Panc1 (cell line): ENCODE measurements at regions not wholly inside any gene's neighbourhood (a gene's known extent, or its start where the extent isn't known, plus 50 kb on each side); places are given as distances from the start of the nearest gene placed in this dataset.

Experiments
- ATAC-seq: fragments of 200-7000 bp; cut with Tn5 transposase; 2 replicates; pipeline ENCODE4 v1.9.1; 2020; ENCODE audit warnings: mild to moderate bottlenecking, moderate library complexity
- BruUV-seq: library from RNA; stranded (reverse); fragments of 400-500 nt; replicated peaks from 2 replicates; lab custom pipeline; 2021; lab: Mats Ljungman, UMichigan
- CTCF ChIA-PET: fragments of 300-600 bp; sonication (Branson Sonifier 250); formaldehyde crosslinking; loops from one replicate; lab custom pipeline; 2022; ENCODE audit warnings: antibody characterized with exemption; lab: Charles Lee
- POLR2A ChIA-PET: fragments of 300-600 bp; sonication (Branson Sonifier 250); formaldehyde crosslinking; loops from one replicate; lab custom pipeline; 2022; ENCODE audit warnings: antibody characterized with exemption; lab: Charles Lee
- DNase-seq: peaks from one replicate; pipeline ENCODE4 v3.0.0-alpha.2; 2010; ENCODE audit warnings: low read depth, low spot score
- H3K27ac ChIP-seq: 2 replicates; pipeline ENCODE4 v1.5.1; 2011; ENCODE audit warnings: mild to moderate bottlenecking, low read length, inconsistent platforms
- H3K27me3 ChIP-seq: fragments of 200-500 bp; sonication (Bioruptor generic); 2 replicates; pipeline ENCODE4 v1.6.0; 2014; ENCODE audit warnings: low read length, inconsistent platforms; ENCODE audit not compliant: control insufficient read depth, insufficient read depth
- H3K36me3 ChIP-seq: fragments of 200-500 bp; sonication (Bioruptor generic); 2 replicates; pipeline ENCODE4 v1.5.1; 2014; ENCODE audit warnings: inconsistent platforms, mild to moderate bottlenecking, low read length, moderate library complexity; ENCODE audit not compliant: control insufficient read depth, insufficient read depth
- H3K4me1 ChIP-seq: 2 replicates; pipeline ENCODE4 v1.5.1; 2011; ENCODE audit warnings: inconsistent platforms, mild to moderate bottlenecking, low read length, moderate library complexity; ENCODE audit not compliant: control insufficient read depth, insufficient read depth
- H3K4me3 ChIP-seq, 2 experiments: 2 replicates each; pipeline ENCODE4 v1.5.1; 2011 to 2012; ENCODE audit warnings: low read depth in 2 of 2, low read length in 2 of 2, mild to moderate bottlenecking in 2 of 2, inconsistent platforms in 1 of 2, moderate library complexity in 1 of 2
- H3K9me3 ChIP-seq: fragments of 200-500 bp; sonication (Bioruptor generic); 2 replicates; pipeline ENCODE4 v1.5.1; 2014; ENCODE audit warnings: low read depth, mild to moderate bottlenecking, inconsistent platforms, low read length, moderate library complexity; ENCODE audit not compliant: control insufficient read depth, insufficient read depth
- POLR2AphosphoS5 ChIP-seq: IDR thresholded peaks from 2 replicates; pipeline ENCODE4 v1.6.1; 2012; ENCODE audit warnings: mild to moderate bottlenecking, low read depth, low read length, moderate library complexity
- SIN3A ChIP-seq: IDR thresholded peaks from 2 replicates; pipeline ENCODE4 v1.6.1; 2012; ENCODE audit warnings: low read depth, mild to moderate bottlenecking, low read length, moderate library complexity, borderline replicate concordance; ENCODE audit not compliant: insufficient read depth
- TCF7L2 ChIP-seq: IDR thresholded peaks from 2 replicates; pipeline ENCODE4 v1.6.1; 2011; ENCODE audit warnings: mild to moderate bottlenecking, low read depth, low read length, inconsistent platforms
- in situ Hi-C: cut with HindIII; loops from 2 replicates; pipeline ENCODE4 v1.10.0; 2016; ENCODE audit warnings: low sequenced_read_pairs, low pct_unique_long_range_greater_than_20kb
- intact Hi-C: fragments of 100-400 bp; cut with micrococcal nuclease; formaldehyde crosslinking; loops from one replicate; pipeline ENCODE4 v1.10.0; 2022; ENCODE audit not compliant: unreplicated experiment
- TF ChIP-seq, protein P1 (sequence below): fragments of 450-650 bp; IDR thresholded peaks from 2 replicates; pipeline ENCODE4 v1.5.1; 2017; ENCODE audit warnings: mild to moderate bottlenecking
- TF ChIP-seq, protein P2 (sequence below), 2 experiments: IDR thresholded peaks; 2 replicates each; pipeline ENCODE4 v1.6.1; 2011 to 2012; ENCODE audit warnings: low read depth in 2 of 2, control low read depth in 1 of 2, low read length in 1 of 2, mild to moderate bottlenecking in 1 of 2, moderate library complexity in 1 of 2; ENCODE audit not compliant: insufficient read depth in 1 of 2

DNA sequence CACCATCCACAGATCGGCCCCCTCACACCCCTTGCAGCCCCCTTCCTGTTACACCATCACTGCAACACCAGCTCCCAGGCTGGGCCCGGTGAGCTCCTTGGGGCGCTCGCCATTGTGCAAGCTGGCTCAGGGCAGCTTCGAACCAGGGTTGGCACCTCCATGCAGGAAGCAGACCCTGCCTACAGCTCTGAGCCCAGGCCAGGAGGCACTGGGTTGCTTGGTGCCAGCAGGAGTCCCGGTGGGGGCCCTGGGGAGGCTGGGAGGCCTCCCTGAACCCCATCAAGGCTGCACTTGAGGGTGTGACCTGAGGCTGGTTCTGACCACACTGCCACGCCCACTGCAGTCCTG, 417.1 kb downstream of the CTTN start:
- DNase-seq = no peak
- H3K27me3 ChIP-seq = no peaks in the 10 kb centered on the region
- no peak overlapping the region for H3K4me3 ChIP-seq
- no peaks in the 10 kb centered on the region for H3K36me3 ChIP-seq
- no peak overlapping the region for H3K27ac ChIP-seq
- intact Hi-C loops = loop anchor here (5.0 kb wide), 1 partner anchor 267 kb away; no protein-coding TSS in a partner anchor
- in situ Hi-C loops = no loop called here
- no TSS peak for BruUV-seq
- H3K4me1 ChIP-seq = no peaks in the 10 kb centered on the region
- TF ChIP-seq, protein P1, sequence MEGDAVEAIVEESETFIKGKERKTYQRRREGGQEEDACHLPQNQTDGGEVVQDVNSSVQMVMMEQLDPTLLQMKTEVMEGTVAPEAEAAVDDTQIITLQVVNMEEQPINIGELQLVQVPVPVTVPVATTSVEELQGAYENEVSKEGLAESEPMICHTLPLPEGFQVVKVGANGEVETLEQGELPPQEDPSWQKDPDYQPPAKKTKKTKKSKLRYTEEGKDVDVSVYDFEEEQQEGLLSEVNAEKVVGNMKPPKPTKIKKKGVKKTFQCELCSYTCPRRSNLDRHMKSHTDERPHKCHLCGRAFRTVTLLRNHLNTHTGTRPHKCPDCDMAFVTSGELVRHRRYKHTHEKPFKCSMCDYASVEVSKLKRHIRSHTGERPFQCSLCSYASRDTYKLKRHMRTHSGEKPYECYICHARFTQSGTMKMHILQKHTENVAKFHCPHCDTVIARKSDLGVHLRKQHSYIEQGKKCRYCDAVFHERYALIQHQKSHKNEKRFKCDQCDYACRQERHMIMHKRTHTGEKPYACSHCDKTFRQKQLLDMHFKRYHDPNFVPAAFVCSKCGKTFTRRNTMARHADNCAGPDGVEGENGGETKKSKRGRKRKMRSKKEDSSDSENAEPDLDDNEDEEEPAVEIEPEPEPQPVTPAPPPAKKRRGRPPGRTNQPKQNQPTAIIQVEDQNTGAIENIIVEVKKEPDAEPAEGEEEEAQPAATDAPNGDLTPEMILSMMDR = no peak
- TF ChIP-seq, protein P2, sequence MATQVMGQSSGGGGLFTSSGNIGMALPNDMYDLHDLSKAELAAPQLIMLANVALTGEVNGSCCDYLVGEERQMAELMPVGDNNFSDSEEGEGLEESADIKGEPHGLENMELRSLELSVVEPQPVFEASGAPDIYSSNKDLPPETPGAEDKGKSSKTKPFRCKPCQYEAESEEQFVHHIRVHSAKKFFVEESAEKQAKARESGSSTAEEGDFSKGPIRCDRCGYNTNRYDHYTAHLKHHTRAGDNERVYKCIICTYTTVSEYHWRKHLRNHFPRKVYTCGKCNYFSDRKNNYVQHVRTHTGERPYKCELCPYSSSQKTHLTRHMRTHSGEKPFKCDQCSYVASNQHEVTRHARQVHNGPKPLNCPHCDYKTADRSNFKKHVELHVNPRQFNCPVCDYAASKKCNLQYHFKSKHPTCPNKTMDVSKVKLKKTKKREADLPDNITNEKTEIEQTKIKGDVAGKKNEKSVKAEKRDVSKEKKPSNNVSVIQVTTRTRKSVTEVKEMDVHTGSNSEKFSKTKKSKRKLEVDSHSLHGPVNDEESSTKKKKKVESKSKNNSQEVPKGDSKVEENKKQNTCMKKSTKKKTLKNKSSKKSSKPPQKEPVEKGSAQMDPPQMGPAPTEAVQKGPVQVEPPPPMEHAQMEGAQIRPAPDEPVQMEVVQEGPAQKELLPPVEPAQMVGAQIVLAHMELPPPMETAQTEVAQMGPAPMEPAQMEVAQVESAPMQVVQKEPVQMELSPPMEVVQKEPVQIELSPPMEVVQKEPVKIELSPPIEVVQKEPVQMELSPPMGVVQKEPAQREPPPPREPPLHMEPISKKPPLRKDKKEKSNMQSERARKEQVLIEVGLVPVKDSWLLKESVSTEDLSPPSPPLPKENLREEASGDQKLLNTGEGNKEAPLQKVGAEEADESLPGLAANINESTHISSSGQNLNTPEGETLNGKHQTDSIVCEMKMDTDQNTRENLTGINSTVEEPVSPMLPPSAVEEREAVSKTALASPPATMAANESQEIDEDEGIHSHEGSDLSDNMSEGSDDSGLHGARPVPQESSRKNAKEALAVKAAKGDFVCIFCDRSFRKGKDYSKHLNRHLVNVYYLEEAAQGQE (IDR thresholded peaks at IDR 0.05; ENCODE audit: insufficient read depth in 1 of 2, low read depth in 2 of 2, low read length in 1 of 2) = no peak
- no peak for TF ChIP-seq SIN3A
- no peak for TF ChIP-seq TCF7L2
- no peak for TF ChIP-seq POLR2AphosphoS5
- ChIA-PET POLR2A (no interaction called here), CTCF (interaction anchor here (1.0 kb wide), 1 partner anchor 126 kb away, joined by 3 read pairs; no protein-coding TSS in a partner anchor)
- no peak for ATAC-seq
- no peaks in the 10 kb centered on the region for H3K9me3 ChIP-seq

DNA sequence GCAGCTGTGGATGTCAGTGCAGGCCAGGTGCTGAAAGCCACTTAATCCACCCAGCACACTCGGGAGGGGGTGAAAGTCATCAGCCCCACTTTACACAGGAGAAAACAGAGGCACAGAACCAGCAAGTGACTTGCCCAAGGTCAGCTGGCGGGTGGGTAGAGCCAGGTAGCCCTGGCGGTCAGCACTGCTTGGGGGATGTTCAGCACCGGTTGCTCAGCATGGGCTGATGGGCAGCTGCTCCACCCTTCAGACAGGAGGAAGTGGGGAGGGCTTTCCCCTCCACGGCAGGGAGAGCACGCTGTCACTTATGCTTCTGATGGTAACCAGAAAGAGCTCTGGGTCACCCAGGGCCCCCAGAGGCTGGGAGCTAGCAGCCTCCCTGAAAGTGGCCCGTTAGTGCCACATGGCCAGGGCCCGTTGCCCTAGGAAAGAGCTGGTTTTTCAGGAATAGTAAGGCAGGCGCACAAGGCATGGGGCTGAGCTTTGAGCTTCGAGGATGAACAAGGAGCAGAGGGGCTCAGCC, 417.9 kb downstream of the CTTN start:
- no TSS peak for BruUV-seq
- ATAC-seq (no peak), DNase-seq (no peak)
- H3K27me3 ChIP-seq = no peaks in the 10 kb centered on the region
- H3K4me3 ChIP-seq = no peak overlapping the region
- TF ChIP-seq, protein P2 (IDR thresholded peaks at IDR 0.05; ENCODE audit: insufficient read depth in 1 of 2, low read depth in 2 of 2, low read length in 1 of 2) = no peak
- TF ChIP-seq, protein P1 = no peak
- no peak for TF ChIP-seq POLR2AphosphoS5
- no peaks in the 10 kb centered on the region for H3K36me3 ChIP-seq
- intact Hi-C loops (loop anchor here (5.0 kb wide), 1 partner anchor 266 kb away; no protein-coding TSS in a partner anchor), in situ Hi-C loops (no loop called here)
- POLR2A ChIA-PET = no interaction called here
- no peaks in the 10 kb centered on the region for H3K4me1 ChIP-seq
- CTCF ChIA-PET = no interaction called here
- H3K9me3 ChIP-seq = no peaks in the 10 kb centered on the region
- no peak overlapping the region for H3K27ac ChIP-seq
